Epithelial cell of esophagus (primary cell): ENCODE measurements at regions not wholly inside any gene's neighbourhood (a gene's known extent, or its start where the extent isn't known, plus 50 kb on each side); places are given as distances from the start of the nearest gene placed in this dataset.

ENCODE experiments used
- DNase-seq: peaks from one replicate; pipeline ENCODE4 v3.0.0; 2010; ENCODE audit warnings: low read depth
- H3K4me3 ChIP-seq: 2 replicates; pipeline ENCODE4 v1.5.1; 2011; ENCODE audit warnings: mild to moderate bottlenecking, low read length, control low read depth
- CTCF ChIP-seq: IDR thresholded peaks from 2 replicates; pipeline ENCODE4 v1.5.1; 2011; ENCODE audit warnings: low read depth, mild to moderate bottlenecking, low read length, control low read depth, inconsistent platforms; ENCODE audit not compliant: insufficient read depth; ENCODE audit errors: missing control alignments

GRCh38 chr4:136863756-136864155, 668.5 kb downstream of the PCDH18 start:
- DNase-seq = no peak
- no peak overlapping the region for H3K4me3 ChIP-seq
- no peak for TF ChIP-seq CTCF

- no peak overlapping the region for H3K4me3 ChIP-seq
- no peak for DNase-seq
- no peak for TF ChIP-seq CTCF
Observed at GRCh38 chr4:136862653-136863052, 669.6 kb downstream of the PCDH18 start.

GRCh38 chr4:136861091-136861490, 671.2 kb downstream of the PCDH18 start:
- H3K4me3 ChIP-seq = no peak overlapping the region
- DNase-seq = no peak
- no peak for TF ChIP-seq CTCF

GRCh38 chr4:136858903-136859302, 673.4 kb downstream of the PCDH18 start:
- DNase-seq = no peak
- TF ChIP-seq CTCF = no peak
- no peak overlapping the region for H3K4me3 ChIP-seq

GRCh38 chr4:136855886-136856285, 676.4 kb downstream of the PCDH18 start:
- TF ChIP-seq CTCF = no peak

GRCh38 chr4:136850446-136850845, 681.8 kb downstream of the PCDH18 start:
- DNase-seq = no peak
- no peak for TF ChIP-seq CTCF
- H3K4me3 ChIP-seq = no peak overlapping the region

More at GRCh38 chr4:136855886-136856285, 676.4 kb downstream of the PCDH18 start:
- H3K4me3 ChIP-seq = no peak overlapping the region
- DNase-seq = no peak

- H3K4me3 ChIP-seq = no peak overlapping the region
- no peak for DNase-seq
- TF ChIP-seq CTCF = no peak
Observed at GRCh38 chr4:136847881-136848621, 684.2 kb downstream of the PCDH18 start.
